ENCODE measurements at regions not wholly inside any gene's neighbourhood (a gene's known extent, or its start where the extent isn't known, plus 50 kb on each side); places are given as distances from the start of the nearest gene placed in this dataset.

DNA sequence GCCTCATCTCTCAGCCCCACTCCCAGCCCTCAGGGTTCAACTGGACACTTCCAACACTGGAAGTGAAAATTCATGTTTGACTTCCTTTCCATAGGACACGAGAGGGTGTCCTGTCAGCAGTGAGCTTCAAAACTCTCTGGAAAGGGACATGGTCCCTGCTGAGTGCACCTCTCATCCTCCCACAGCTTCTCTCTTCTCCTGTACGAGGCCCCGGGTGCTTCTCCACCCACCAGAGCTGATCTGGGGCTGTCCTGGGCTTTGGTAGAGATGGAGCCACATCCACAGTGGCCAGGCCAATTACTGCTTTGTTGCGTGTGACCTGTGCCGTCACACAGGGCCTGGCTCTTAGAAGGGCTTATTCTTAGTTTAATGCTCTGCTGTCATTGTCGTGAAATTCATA, 182.3 kb downstream of the RRAGC start:
- TF ChIP-seq, protein P1, sequence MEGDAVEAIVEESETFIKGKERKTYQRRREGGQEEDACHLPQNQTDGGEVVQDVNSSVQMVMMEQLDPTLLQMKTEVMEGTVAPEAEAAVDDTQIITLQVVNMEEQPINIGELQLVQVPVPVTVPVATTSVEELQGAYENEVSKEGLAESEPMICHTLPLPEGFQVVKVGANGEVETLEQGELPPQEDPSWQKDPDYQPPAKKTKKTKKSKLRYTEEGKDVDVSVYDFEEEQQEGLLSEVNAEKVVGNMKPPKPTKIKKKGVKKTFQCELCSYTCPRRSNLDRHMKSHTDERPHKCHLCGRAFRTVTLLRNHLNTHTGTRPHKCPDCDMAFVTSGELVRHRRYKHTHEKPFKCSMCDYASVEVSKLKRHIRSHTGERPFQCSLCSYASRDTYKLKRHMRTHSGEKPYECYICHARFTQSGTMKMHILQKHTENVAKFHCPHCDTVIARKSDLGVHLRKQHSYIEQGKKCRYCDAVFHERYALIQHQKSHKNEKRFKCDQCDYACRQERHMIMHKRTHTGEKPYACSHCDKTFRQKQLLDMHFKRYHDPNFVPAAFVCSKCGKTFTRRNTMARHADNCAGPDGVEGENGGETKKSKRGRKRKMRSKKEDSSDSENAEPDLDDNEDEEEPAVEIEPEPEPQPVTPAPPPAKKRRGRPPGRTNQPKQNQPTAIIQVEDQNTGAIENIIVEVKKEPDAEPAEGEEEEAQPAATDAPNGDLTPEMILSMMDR (IDR thresholded peaks at IDR 0.05; ENCODE audit: low read length): no peak
- TF ChIP-seq EZH2 (IDR thresholded peaks at IDR 0.05; ENCODE audit: borderline replicate concordance, low read length): no peak

Measured in OCI-LY1 (cell line).